H1 (cell line): ENCODE measurements at regions not wholly inside any gene's neighbourhood (a gene's known extent, or its start where the extent isn't known, plus 50 kb on each side); places are given as distances from the start of the nearest gene placed in this dataset.

Experiments used
- CTCF ChIA-PET: fragments of 300-600 bp; sonication (Branson Sonifier 250); formaldehyde crosslinking; loops from one replicate; lab custom pipeline; 2021; ENCODE audit not compliant: partially characterized antibody; lab: Charles Lee
- POLR2A ChIA-PET: fragments of 300-600 bp; sonication (Branson Sonifier 250); formaldehyde crosslinking; loops from one replicate; lab custom pipeline; 2021; ENCODE audit warnings: inconsistent platforms; ENCODE audit not compliant: partially characterized antibody; lab: Charles Lee
- DNase-seq, 2 experiments: peaks; one replicate each; pipeline versions ENCODE4 v3.0.0 to v3.0.0-alpha.2; 2010 to 2022; ENCODE audit warnings: low spot score in 2 of 2, low read depth in 1 of 2, mixed read lengths in 1 of 2
- FAIRE-seq: peaks from 2 replicates; lab custom pipeline; 2011; peaks lifted over from hg19 to GRCh38; lab: Jason Lieb, UNC
- H2AFZ ChIP-seq: 2 replicates; pipeline ENCODE4 v1.8.1; 2012; ENCODE audit warnings: low read length, inconsistent platforms
- H2AK5ac ChIP-seq: 2 replicates; pipeline ENCODE4 v1.6.1; 2013; ENCODE audit warnings: low read depth, low read length
- H2BK120ac ChIP-seq: replicated peaks from 2 replicates; pipeline ENCODE3; 2013; ENCODE audit warnings: low read depth, low read length, inconsistent platforms
- H2BK12ac ChIP-seq: 2 replicates; pipeline ENCODE4 v1.6.1; 2013; ENCODE audit warnings: low read depth, low read length
- H2BK15ac ChIP-seq: 2 replicates; pipeline ENCODE4 v1.6.1; 2013; ENCODE audit warnings: low read length
- H2BK20ac ChIP-seq: 2 replicates; pipeline ENCODE4 v1.6.1; 2013; ENCODE audit warnings: low read length
- H2BK5ac ChIP-seq: 2 replicates; pipeline ENCODE4 v1.6.1; 2013; ENCODE audit warnings: low read depth, low read length
- H3K14ac ChIP-seq: 2 replicates; pipeline ENCODE4 v1.6.1; 2013; ENCODE audit warnings: inconsistent platforms; ENCODE audit not compliant: insufficient read length
- H3K18ac ChIP-seq: 2 replicates; pipeline ENCODE4 v1.6.1; 2013; ENCODE audit warnings: low read length; ENCODE audit errors: extremely low read depth
- H3K23ac ChIP-seq: 2 replicates; pipeline ENCODE4 v1.6.1; 2013; ENCODE audit warnings: inconsistent platforms; ENCODE audit not compliant: insufficient read length
- H3K23me2 ChIP-seq: 2 replicates; pipeline ENCODE4 v1.6.1; 2013; ENCODE audit warnings: low read depth, low read length
- H3K27ac ChIP-seq: 2 replicates; pipeline ENCODE4 v1.6.1; 2011; ENCODE audit warnings: low read depth, low read length, inconsistent platforms
- H3K27me3 ChIP-seq, 4 experiments: replicated peaks in 1 of 4; 1 replicate in 1 of 4; 2 replicates in 3 of 4; pipeline versions ENCODE4 v1.6.1 to v1.8.1; 2011 to 2013; ENCODE audit warnings: low read length in 3 of 4, mild to moderate bottlenecking in 3 of 4, inconsistent platforms in 2 of 4, mixed read lengths in 2 of 4, moderate library complexity in 1 of 4; ENCODE audit not compliant: control insufficient read depth in 3 of 4, insufficient read depth in 3 of 4; ENCODE audit errors: extremely low read depth in 1 of 4
- H3K36me3 ChIP-seq, 4 experiments: 2 replicates each; pipeline versions ENCODE4 v1.6.1 to v1.8.1; 2011 to 2013; ENCODE audit warnings: mild to moderate bottlenecking in 4 of 4, low read length in 3 of 4, moderate library complexity in 2 of 4, control low read depth in 1 of 4, inconsistent platforms in 1 of 4; ENCODE audit not compliant: insufficient read depth in 4 of 4, control insufficient read depth in 2 of 4
- H3K4ac ChIP-seq: replicated peaks from 2 replicates; pipeline ENCODE3; 2013; ENCODE audit warnings: low read length, low read depth, mixed read lengths, inconsistent platforms; ENCODE audit not compliant: insufficient read length
- H3K4me1 ChIP-seq, 4 experiments: replicated peaks in 1 of 4; 1 replicate in 1 of 4; 2 replicates in 3 of 4; pipeline versions ENCODE4 v1.6.1 to v1.8.1; 2011 to 2013; ENCODE audit warnings: low read length in 3 of 4, inconsistent platforms in 2 of 4, mixed read lengths in 1 of 4; ENCODE audit not compliant: insufficient read depth in 4 of 4, control insufficient read depth in 3 of 4
- H3K4me2 ChIP-seq, 2 experiments: 2 replicates each; pipeline versions ENCODE4 v1.6.1 to v1.8.1; 2011 to 2013; ENCODE audit warnings: low read depth in 2 of 2, low read length in 2 of 2, control low read depth in 1 of 2, inconsistent platforms in 1 of 2, mild to moderate bottlenecking in 1 of 2; ENCODE audit not compliant: insufficient read depth in 1 of 2
- H3K4me3 ChIP-seq, 4 experiments: fragments of 200-600, 300-600 bp in 1 of 4; sonication (generic), shearing (Covaris generic), sonication (Bioruptor Twin) in 1 of 4; 2 replicates each; pipeline versions ENCODE4 v1.5.1 to v1.8.1; 2011 to 2016; ENCODE audit warnings: low read length in 4 of 4, low read depth in 3 of 4, control low read depth in 2 of 4, inconsistent platforms in 2 of 4, mild to moderate bottlenecking in 2 of 4, mixed read lengths in 1 of 4, moderate library complexity in 1 of 4; ENCODE audit not compliant: insufficient read depth in 2 of 4; ENCODE audit errors: extremely low read depth in 1 of 4
- H3K56ac ChIP-seq: replicated peaks from 2 replicates; pipeline ENCODE3; 2013; ENCODE audit warnings: low read depth, mild to moderate bottlenecking, mixed read lengths, low read length, inconsistent platforms; ENCODE audit not compliant: insufficient read length
- H3K79me1 ChIP-seq: 2 replicates; pipeline ENCODE4 v1.6.1; 2013; ENCODE audit warnings: low read depth, low read length, control low read depth
- H3K79me2 ChIP-seq, 2 experiments: 2 replicates each; pipeline versions ENCODE4 v1.6.1 to v1.8.1; 2012 to 2013; ENCODE audit warnings: low read length in 2 of 2, mild to moderate bottlenecking in 2 of 2, inconsistent platforms in 1 of 2; ENCODE audit not compliant: insufficient read depth in 2 of 2, control insufficient read depth in 1 of 2
- H3K9ac ChIP-seq, 4 experiments: replicated peaks in 1 of 4; 1 replicate in 1 of 4; 2 replicates in 3 of 4; pipeline versions ENCODE4 v1.6.1 to v1.8.1; 2011 to 2013; ENCODE audit warnings: low read depth in 3 of 4, low read length in 3 of 4, control low read depth in 2 of 4, mild to moderate bottlenecking in 2 of 4, moderate library complexity in 2 of 4, inconsistent platforms in 1 of 4; ENCODE audit errors: extremely low read depth in 1 of 4
- H3K9me3 ChIP-seq, 2 experiments: 2 replicates each; pipeline versions ENCODE4 v1.6.1 to v1.8.1; 2012 to 2013; ENCODE audit warnings: mild to moderate bottlenecking in 2 of 2, moderate library complexity in 2 of 2, control low read depth in 1 of 2, inconsistent platforms in 1 of 2, low read depth in 1 of 2, low read length in 1 of 2, mixed read lengths in 1 of 2; ENCODE audit not compliant: insufficient read depth in 2 of 2
- H4K20me1 ChIP-seq, 2 experiments: replicated peaks in 1 of 2; 2 replicates each; pipeline versions ENCODE3 to v1.8.1; 2011 to 2013; ENCODE audit warnings: inconsistent platforms in 2 of 2, low read length in 2 of 2, mild to moderate bottlenecking in 1 of 2; ENCODE audit not compliant: insufficient read depth in 2 of 2, control insufficient read depth in 1 of 2
- H4K5ac ChIP-seq: 2 replicates; pipeline ENCODE4 v1.6.1; 2013; ENCODE audit warnings: low read length, low read depth, mixed read lengths, inconsistent platforms; ENCODE audit not compliant: insufficient read length
- H4K8ac ChIP-seq: 2 replicates; pipeline ENCODE4 v1.8.0; 2013; ENCODE audit warnings: mild to moderate bottlenecking, moderate library complexity, low read length, inconsistent platforms; ENCODE audit not compliant: insufficient read depth; ENCODE audit errors: extremely low read depth
- H4K91ac ChIP-seq: replicated peaks from 2 replicates; pipeline ENCODE3; 2013; ENCODE audit warnings: low read length, mixed read lengths, inconsistent platforms; ENCODE audit not compliant: insufficient read length
- CHD7 ChIP-seq: fragments of 300-600 bp; sonication (generic); IDR thresholded peaks from 2 replicates; pipeline ENCODE4 v1.7.1; 2012; ENCODE audit warnings: low read length, moderate library complexity, mild to moderate bottlenecking, inconsistent platforms; ENCODE audit not compliant: insufficient replicate concordance
- NRF1 ChIP-seq: IDR thresholded peaks from 2 replicates; pipeline ENCODE4 v1.6.1; 2011; ENCODE audit warnings: mild to moderate bottlenecking, low read depth, low read length, improper control_type of control experiment

- Histone ChIP-seq H4K91ac (no peak overlapping the region), H4K8ac (no peak overlapping the region), H3K23ac (no peak overlapping the region), H3K79me2 (no peaks in the 10 kb centered on the region), H2BK5ac (no peak overlapping the region), H3K56ac (no peak overlapping the region), H3K18ac (no peak overlapping the region), H4K20me1 (no peaks in the 10 kb centered on the region), H3K4ac (no peak overlapping the region), H3K14ac (no peak overlapping the region), H3K36me3 (no peaks in the 10 kb centered on the region), H2BK15ac (no peak overlapping the region), H3K4me2 (no peak overlapping the region), H3K9me3 (no peaks in the 10 kb centered on the region), H2BK12ac (no peak overlapping the region), H3K27me3 (no peaks in the 10 kb centered on the region), H3K79me1 (no peaks in the 10 kb centered on the region), H3K27ac (no peak overlapping the region), H3K9ac (no peak overlapping the region), H3K4me3 (no peak overlapping the region), H2AK5ac (no peak overlapping the region), H3K4me1 (no peaks in the 10 kb centered on the region), H2BK20ac (no peak overlapping the region), H3K23me2 (no peaks in the 10 kb centered on the region), H2AFZ (no peak overlapping the region), H4K5ac (no peak overlapping the region), H2BK120ac (no peak overlapping the region)
- no peak for FAIRE-seq
- ChIA-PET CTCF (no interaction called here), POLR2A (no interaction called here)
- DNase-seq, result no peak
- TF ChIP-seq CHD7, result no peak
- TF ChIP-seq NRF1, result no peak
Measured at GRCh38 chr16:60027351-60027750, 1293.2 kb upstream of the GOT2 start.
